GM19397 (cell line): ENCODE measurements at regions not wholly inside any gene's neighbourhood (a gene's known extent, or its start where the extent isn't known, plus 50 kb on each side); places are given as distances from the start of the nearest gene placed in this dataset.

Source experiments
- ATAC-seq: cut with Tn5 transposase; IDR thresholded peaks from one replicate; pipeline ENCODE4 v1.9.1; 2021; ENCODE audit warnings: mild to moderate bottlenecking, moderate library complexity; ENCODE audit not compliant: unreplicated experiment

DNA sequence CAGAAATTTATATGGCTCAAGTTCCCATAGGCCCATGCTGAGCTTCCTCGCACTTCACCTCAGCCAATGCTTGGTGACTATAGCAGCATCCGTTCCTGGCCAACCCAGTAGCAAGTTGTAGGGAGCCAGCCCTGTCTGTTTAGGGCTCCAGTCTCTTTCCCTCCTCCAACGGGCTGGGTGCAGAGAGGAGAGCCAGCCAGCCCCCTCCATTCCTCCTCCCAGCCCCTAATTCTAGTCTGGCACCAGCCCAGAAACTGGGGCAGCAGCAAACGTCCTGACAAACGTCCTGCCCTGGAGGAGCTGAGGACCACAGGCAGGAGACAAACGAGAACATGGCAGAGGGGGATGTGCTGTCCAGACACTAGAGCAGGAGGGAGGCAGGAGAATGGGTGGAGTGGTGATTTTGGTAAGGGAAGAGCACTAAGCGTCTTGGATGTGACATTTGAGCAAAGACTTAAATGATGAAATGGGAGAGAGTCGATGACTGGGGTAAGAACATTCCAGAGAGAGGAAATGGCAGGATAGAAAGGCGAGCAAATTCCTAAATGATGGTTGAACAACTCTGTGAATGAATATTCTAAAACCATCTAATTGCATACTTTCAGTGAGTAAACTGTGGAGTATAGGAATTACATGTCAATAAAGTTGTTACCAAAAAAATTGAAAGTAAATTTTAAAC lies 222.5 kb upstream of the DAPK1 start:
- no peak for ATAC-seq

DNA sequence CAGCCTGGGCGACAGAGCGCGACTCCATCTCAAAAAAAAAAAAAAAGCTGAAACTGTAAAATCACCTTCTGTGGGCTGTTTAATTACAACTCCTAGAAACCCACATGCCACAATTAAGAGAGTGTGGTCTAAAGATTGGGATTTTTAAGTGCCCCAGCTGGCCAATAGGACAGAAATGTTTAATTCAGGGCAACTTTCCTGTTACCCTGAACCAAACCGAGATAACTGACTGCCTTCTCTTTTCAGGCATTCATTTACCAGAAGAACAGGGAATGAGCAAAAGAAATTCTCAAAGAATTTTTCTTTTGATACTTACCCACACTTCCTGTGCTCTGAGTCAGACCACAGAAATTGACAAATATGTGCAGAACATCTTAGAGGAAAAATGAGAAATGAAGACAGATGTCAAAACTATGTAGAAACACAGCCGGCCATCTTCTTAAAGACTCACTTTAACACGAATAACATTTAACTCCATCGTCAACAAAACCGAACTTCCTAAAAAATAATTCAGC lies 221.3 kb upstream of the DAPK1 start:
- ATAC-seq = no peak

DNA sequence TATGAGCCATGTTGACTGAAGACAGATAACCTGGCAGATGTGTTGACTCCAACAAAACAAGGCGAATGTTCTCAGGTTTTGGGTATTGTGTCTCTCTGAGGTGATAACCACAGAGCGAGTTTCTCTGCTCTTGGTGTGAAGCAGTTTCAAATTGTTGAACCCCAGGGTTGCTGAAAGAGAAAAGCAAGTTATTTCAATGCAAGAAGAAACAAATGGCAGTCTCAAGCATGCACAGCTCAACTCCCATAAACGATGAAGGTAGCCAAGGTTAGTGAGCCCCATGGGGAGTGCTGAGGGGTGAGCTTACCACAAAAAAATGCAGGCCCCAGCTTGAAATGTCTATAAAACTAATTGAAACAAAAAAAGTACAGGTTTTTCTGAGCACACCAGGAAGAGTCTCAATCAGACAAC lies 220.8 kb upstream of the DAPK1 start:
- no peak for ATAC-seq

- ATAC-seq = no peak
Measured at GRCh38 chr9:87277346-87277745, 220.3 kb upstream of the DAPK1 start.

DNA sequence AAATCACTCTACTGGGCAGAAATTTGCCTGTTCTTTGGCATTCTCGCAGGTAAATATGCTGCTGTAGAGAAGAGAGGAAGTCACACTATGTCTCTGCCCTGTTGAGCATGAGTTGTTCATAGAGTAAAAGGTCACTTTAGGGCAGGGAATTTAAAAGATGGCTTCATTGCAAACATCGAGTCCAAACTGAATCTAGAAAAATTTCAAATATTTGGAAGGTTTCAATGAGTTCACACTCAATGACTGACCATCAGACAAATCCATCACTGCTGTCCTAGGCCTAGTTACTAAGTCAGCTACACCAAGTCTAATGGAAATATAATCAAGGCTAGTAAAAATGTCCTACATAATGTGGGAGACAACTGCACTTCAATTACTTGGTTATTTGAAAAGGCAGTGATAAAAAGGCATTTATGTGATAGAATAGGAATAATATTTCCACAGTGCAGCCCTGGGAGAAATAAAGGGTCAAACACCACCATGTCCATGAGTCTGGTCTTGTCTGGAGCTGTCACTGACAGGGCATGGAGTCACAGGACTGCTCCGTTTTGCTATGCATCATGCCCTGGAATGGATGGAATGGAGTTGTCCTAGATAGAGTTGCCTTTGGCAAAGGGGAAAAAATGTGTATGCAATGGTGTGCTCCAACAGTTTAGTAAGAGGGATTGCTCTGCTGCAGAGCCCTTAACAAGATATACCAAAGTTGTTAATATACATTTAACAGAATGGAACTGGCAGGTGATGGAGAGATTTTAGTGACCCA lies 218.5 kb upstream of the DAPK1 start:
- no peak for ATAC-seq

DNA sequence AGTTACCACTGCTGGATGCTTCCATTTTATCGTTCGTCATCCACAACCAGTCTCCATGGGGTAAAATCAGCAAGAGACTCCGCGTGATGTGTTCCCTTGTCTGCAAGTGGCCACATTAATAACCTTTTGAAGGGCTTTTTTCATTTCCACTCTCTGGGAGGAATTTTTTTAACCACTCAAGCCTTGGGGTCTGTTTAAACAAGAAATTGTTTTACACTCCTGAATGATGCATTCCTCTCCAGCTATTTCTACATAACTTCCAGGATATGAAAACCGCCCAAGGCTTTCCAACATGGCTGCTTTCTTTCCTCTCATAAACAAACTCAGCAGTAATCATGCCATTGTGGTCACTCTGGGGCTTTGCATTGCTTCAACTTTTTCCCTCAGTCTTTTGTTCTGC lies 217.2 kb upstream of the DAPK1 start:
- no peak for ATAC-seq

GRCh38 chr9:87282538-87282937 lies 215.1 kb upstream of the DAPK1 start:
- ATAC-seq = no peak

- no peak for ATAC-seq
Measured at GRCh38 chr9:87283585-87283984, 214.1 kb upstream of the DAPK1 start.

DNA sequence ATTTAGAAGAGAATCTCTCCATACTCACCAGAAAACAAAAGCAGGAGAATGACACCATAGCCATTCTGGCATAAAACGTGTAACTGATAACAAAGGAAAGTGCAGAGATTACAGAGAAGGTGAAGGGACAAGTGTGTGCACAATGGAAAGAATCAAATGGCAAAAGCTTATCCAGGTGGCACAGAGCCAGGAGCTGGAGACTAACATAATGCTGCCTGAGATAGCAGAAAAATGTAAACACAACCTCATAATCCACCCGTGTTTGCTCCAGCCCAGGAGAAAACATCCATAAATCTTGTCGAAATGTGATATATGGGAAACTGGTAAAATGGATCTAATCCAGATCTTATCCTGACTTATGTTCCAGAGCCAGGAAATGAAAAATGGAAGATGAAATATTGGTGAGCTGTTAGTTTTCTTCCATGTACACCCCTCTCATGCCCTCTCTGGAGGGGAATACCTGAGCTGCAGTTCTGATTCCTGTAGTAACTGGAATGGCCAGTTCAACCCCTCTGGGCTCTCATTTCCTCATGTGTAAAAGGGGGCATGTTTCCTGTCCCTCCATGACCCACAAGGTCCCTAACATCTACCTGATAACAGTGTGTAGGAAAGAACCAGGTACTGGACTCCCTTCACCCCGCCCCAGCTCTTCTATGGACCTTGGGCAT lies 212.3 kb upstream of the DAPK1 start:
- no peak for ATAC-seq

GRCh38 chr9:87286506-87286905 lies 211.2 kb upstream of the DAPK1 start:
- no peak for ATAC-seq

GRCh38 chr9:87290241-87291052 lies 207.2 kb upstream of the DAPK1 start:
- ATAC-seq = no peak

DNA sequence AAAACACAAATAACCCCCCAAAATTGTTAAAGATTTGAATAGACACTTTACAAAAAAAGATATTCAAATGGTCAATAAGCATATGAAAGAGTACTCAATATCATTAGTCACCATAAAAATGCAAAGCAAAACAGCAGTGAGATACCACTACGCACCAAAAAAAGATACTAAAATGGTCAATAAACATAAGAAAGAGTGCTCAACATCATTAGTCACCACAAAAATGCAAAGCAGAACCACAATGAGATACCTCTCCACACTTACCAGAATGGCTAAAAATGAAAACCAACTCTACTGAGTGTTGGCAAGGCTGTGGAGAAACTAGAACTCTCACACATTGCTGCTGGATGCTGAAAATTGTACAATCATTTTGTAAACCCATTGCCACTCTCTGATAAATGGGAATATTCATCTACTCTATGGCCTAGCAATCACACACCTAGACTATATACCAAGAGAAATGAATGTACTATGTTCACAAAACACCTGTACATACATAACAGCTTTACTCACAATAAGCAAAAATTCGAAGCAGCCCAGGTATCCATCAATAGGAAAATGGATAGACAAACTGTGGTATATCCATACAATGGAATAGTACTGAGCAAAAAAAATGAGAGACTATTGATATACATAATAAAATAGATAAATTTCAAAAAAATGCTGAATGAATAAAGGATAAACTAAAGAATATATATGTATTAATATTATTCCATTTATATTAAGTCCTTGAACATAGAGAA lies 205.0 kb upstream of the DAPK1 start:
- ATAC-seq = no peak

DNA sequence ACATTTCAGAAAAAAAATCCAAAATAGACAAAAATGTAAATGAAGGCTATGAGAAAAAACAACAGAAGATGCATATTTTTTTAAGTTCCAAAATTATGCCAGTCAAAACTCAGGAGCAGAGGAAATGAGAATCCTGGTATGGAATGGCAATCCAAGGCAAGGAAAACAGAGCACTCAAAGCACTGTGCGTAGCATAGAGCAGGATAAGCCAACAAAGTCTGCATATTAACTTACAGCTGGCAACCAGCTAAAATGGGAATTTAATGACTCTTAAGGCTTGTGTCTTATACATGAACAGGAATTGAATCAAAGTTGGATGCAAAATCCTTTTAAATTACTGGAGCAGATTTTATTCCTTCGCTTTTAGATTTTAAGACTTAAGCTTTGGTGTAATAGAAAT lies 203.5 kb upstream of the DAPK1 start:
- no peak for ATAC-seq

GRCh38 chr9:87300915-87301314 lies 196.8 kb upstream of the DAPK1 start:
- ATAC-seq = no peak

DNA sequence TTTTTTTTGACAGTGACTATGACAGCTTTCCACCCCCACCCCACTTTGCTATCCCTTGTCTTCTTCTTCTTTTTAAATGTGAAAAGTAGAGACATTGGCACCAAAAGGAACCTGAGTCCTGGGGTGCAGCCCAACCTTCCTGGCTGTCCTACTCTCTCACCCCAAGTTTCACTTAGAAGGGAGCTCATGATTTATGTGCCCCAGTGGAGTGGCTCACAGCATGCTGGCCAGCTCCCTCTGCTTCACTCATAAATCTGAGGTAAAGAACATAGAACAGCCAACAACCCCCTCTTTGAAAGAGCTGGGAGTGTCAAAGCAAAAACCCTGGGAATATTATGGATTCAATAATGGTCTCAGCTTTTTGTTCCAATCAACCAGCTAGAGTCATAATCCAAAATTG lies 196.3 kb upstream of the DAPK1 start:
- no peak for ATAC-seq

DNA sequence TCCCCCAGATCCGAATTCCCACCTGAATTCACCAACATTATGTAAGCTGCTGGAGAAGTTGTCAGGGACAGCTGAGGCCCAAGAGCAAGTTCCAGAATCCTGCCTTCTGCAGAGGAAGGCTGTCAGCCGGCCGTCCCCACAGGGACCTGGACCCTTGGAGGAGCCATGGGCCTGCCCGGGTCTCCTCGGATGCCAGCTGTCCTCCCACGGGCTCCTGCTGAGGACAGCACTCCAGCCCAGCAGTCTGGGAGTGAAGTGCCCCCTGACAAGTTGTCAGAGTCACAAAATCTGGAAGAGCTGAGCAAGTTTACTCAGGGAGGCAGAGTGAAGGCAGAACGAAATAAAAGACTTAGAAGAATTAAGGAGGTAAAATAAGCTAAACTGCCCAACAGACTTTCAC lies 192.5 kb upstream of the DAPK1 start:
- ATAC-seq = no peak

GRCh38 chr9:87306006-87306405 lies 191.7 kb upstream of the DAPK1 start:
- ATAC-seq = no peak

DNA sequence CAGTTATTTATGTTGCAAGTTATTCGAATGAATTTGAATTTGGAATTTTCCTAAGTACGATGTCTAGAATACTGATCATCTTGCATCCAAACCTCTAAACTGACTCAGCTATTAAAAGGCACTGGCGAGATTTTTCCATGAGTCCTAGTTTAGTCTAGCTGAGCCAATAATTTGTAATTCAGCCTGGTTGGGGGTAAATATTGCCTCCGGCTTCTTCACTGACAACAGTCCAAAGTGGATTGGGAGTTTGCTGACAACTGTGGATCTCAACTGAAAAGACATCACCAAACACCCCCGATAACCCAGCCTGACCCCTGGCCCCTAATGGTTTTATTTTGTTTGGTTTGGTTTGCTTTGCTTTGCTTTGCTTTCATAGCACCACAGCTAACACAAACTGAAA lies 189.8 kb upstream of the DAPK1 start:
- no peak for ATAC-seq

- no peak for ATAC-seq
Measured at GRCh38 chr9:87309236-87309635, 188.4 kb upstream of the DAPK1 start.

- ATAC-seq = no peak
Measured at GRCh38 chr9:87310827-87311523, 186.7 kb upstream of the DAPK1 start.
